ENCODE measurements at regions not wholly inside any gene's neighbourhood (a gene's known extent, or its start where the extent isn't known, plus 50 kb on each side); places are given as distances from the start of the nearest gene placed in this dataset.
"Not testable (repeated sequence)": the region's sequence is repeated elsewhere in the genome, so short reads cannot be mapped to it uniquely, and the experiment has no call there.

DNA sequence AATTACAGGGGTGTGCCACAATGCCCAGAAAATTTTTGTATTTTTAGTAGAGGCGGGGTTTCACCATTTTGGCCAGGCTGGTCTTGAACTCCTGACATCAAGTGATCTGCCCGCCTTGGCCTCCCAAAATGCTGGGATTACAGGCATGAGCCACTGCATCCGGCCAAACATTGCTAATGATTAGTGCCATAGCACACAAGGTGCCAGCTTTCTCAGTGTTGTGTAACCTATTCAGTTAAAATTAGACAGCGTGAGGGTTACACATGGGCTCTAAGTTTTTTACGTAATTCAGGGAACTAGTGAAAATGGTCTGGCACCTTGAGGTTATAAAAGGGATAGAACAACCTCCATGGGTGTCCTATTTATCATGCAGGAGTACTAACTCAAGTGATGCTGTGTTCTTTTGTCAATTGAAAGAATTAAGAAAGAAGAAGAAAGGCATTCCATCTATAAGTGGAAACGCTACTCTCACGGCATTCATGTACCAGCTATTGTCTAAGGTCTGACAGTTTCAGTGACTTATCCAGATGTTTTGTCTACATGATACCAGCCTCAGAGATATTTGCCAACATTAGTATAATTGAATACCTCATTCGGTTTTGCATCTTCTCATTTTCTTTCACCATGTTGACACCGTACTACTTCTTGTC is 84.7 kb downstream of the EOMES start:
- TF ChIP-seq, protein P1, sequence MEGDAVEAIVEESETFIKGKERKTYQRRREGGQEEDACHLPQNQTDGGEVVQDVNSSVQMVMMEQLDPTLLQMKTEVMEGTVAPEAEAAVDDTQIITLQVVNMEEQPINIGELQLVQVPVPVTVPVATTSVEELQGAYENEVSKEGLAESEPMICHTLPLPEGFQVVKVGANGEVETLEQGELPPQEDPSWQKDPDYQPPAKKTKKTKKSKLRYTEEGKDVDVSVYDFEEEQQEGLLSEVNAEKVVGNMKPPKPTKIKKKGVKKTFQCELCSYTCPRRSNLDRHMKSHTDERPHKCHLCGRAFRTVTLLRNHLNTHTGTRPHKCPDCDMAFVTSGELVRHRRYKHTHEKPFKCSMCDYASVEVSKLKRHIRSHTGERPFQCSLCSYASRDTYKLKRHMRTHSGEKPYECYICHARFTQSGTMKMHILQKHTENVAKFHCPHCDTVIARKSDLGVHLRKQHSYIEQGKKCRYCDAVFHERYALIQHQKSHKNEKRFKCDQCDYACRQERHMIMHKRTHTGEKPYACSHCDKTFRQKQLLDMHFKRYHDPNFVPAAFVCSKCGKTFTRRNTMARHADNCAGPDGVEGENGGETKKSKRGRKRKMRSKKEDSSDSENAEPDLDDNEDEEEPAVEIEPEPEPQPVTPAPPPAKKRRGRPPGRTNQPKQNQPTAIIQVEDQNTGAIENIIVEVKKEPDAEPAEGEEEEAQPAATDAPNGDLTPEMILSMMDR (IDR thresholded peaks at IDR 0.05) = no peak
- WGBS, 3 donors = 86 to 89% (median 87%) methylated on average over 9 of the region's 9 CpGs
- Histone ChIP-seq H3K4me1 (ENCODE audit: insufficient read depth) (no peaks in the 10 kb centered on the region), H3K27me3 (no peaks in the 10 kb centered on the region), H3K36me3 (no peaks in the 10 kb centered on the region), H3K27ac (no peak overlapping the region), H3K4me3 (no peak overlapping the region), H3K9me3 (no peaks in the 10 kb centered on the region)
- intact Hi-C loops (cut with DNase I) = no loop called here
- DNase-seq = no peak

DNA sequence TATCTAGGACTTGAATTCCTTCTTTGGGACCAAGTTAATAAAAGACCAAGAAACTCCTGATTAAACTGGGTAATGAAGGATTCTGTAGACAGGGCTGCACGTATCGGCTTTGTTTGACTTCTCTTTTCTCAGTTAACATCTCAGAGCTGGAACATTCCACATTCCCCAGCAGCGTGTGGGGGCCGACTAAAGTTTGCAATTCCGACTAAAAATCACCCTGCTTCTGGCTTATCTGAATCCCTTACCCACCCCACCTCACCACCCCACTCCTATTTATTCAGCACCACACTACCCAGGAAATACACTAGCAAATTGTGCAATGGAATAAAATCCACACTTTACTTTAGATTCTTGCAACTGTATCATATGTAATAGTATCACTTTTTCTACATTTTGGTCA is 87.1 kb downstream of the EOMES start:
- WGBS, 3 donors = 64 to 73% (median 71%) methylated on average over 5 of the region's 5 CpGs
- intact Hi-C loops (cut with DNase I); H3K27me3 ChIP-seq; H3K4me3 ChIP-seq; H3K4me1 ChIP-seq (ENCODE audit: insufficient read depth); H3K36me3 ChIP-seq; H3K9me3 ChIP-seq; H3K27ac ChIP-seq; DNase-seq: not testable (repeated sequence)

DNA sequence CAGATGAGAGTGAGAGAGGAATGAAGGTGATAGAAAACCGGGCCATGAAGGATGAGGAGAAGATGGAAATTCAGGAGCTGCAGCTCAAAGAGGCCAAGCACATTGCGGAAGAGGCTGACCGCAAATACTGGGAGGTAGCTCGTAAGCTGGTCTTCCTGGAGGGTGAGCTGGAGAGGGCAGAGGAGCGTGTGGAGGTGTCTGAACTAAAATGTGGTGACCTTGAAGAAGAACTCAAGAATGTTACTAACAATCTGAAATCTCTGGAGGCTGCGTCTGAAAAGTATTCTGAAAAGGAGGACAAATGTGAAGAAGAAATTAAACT is 88.9 kb downstream of the EOMES start:
- H3K9me3 ChIP-seq = no peaks in the 10 kb centered on the region
- H3K27ac ChIP-seq = peak overlapping the region; percentile 74 to 76
- no peaks in the 10 kb centered on the region for H3K27me3 ChIP-seq
- TF ChIP-seq, protein P1 (IDR thresholded peaks at IDR 0.05) = no peak
- no peak for TF ChIP-seq EP300 (IDR thresholded peaks at IDR 0.05)
- no peak for TF ChIP-seq POLR2A (IDR thresholded peaks at IDR 0.05)
- no peaks in the 10 kb centered on the region for H3K4me1 ChIP-seq (ENCODE audit: insufficient read depth)
- intact Hi-C loops (cut with DNase I) = no loop called here
- no peak for DNase-seq
- no peaks in the 10 kb centered on the region for H3K36me3 ChIP-seq
- 3 to 21% (median 7%) methylated on average over 6 of the region's 6 CpGs for WGBS, 3 donors
- H3K4me3 ChIP-seq = peak overlapping the region; percentile 46

DNA sequence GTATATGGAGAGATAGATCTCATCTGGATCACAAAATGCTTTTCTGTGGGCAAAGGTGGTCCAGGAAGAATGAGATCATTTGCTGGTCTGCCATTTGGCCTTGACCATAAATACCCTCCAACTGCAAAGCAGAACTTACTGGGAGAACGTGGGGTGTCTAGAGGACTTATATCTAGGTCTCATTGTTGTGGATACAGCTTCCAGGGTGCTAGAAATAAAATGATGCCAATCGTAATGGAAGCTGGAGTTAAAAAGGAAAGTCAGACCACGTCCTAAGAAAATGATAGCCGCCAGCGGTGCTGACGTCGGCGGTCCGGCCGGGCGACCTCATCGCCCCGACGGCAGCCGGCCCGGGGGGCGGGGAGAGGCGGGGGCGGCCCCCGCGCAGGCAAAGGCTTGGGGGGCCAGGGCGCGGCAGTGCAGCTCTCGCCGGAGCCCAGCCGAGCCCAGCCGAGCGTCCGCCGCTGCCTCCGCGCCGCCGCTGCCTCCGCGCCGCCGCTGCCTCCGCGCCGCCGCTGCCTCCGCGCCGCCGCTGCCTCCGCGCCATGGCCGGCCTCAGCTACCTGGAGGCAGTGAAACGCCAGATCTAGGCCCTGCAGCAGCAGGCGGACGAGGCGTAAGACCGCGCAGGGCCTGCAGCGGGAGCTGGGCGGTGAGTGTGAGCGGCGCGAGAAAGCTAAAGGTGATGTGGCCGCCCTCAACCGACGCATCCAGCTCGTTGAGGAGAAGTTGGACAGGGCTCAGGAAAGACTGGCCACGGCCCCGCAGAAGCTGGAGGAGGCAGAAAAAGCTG is 89.5 kb downstream of the EOMES start:
- 1 to 37% (median 6%) methylated on average over 66 of the region's 66 CpGs for WGBS, 3 donors

More for the DNA sequence above, 89.5 kb downstream of the EOMES start:
- TF ChIP-seq EP300 (IDR thresholded peaks at IDR 0.05) = no peak
- TF ChIP-seq, protein P1 (IDR thresholded peaks at IDR 0.05) = no peak
- TF ChIP-seq POLR2A (IDR thresholded peaks at IDR 0.05) = no peak
- H3K27me3 ChIP-seq = no peaks in the 10 kb centered on the region
- H3K27ac ChIP-seq = peak overlapping the region; percentile 74 to 76
- H3K4me1 ChIP-seq (ENCODE audit: insufficient read depth) = no peaks in the 10 kb centered on the region
- no peaks in the 10 kb centered on the region for H3K36me3 ChIP-seq
- intact Hi-C loops (cut with DNase I) = no loop called here
- H3K4me3 ChIP-seq = peak overlapping the region; percentile 46
- DNase-seq = peak; percentile 49 to 74 (median 59)
- H3K9me3 ChIP-seq = no peaks in the 10 kb centered on the region

Data from ovary (tissue), 7 donors.